Upper lobe of left lung (tissue), 4 donors: ENCODE measurements at regions not wholly inside any gene's neighbourhood (a gene's known extent, or its start where the extent isn't known, plus 50 kb on each side); places are given as distances from the start of the nearest gene placed in this dataset.

Source experiments
- EP300 ChIP-seq, 4 donors: sonication (generic); formaldehyde crosslinking; IDR thresholded peaks; one replicate each; pipeline ENCODE4 v1.5.1; 2017; ENCODE audit warnings: antibody characterized with exemption in 4 of 4, control low read depth in 2 of 4
- POLR2A ChIP-seq, 4 donors: fragments of 450-650 bp; IDR thresholded peaks; one replicate each; pipeline ENCODE4 v1.5.1; 2016 to 2017; ENCODE audit warnings: antibody characterized with exemption in 4 of 4, mild to moderate bottlenecking in 2 of 4
- POLR2AphosphoS5 ChIP-seq, 2 donors: sonication (generic); formaldehyde crosslinking; IDR thresholded peaks; one replicate each; pipeline ENCODE4 v1.5.1; 2017; ENCODE audit warnings: antibody characterized with exemption in 2 of 2
- TF ChIP-seq, protein P1 (sequence below), 6 experiments: fragments of 450-650 bp in 4 of 6; fragments of 200-600 bp in 2 of 6; sonication (generic) in 2 of 6; IDR thresholded peaks; one replicate each; pipeline ENCODE4 v1.5.1; 2016 to 2019; ENCODE audit warnings: antibody characterized with exemption in 6 of 6

GRCh38 chr17:79324194-79324593 lies 249.6 kb downstream of the ENGASE start:
- no peak for TF ChIP-seq POLR2AphosphoS5 (IDR thresholded peaks at IDR 0.05)
- TF ChIP-seq, protein P1, sequence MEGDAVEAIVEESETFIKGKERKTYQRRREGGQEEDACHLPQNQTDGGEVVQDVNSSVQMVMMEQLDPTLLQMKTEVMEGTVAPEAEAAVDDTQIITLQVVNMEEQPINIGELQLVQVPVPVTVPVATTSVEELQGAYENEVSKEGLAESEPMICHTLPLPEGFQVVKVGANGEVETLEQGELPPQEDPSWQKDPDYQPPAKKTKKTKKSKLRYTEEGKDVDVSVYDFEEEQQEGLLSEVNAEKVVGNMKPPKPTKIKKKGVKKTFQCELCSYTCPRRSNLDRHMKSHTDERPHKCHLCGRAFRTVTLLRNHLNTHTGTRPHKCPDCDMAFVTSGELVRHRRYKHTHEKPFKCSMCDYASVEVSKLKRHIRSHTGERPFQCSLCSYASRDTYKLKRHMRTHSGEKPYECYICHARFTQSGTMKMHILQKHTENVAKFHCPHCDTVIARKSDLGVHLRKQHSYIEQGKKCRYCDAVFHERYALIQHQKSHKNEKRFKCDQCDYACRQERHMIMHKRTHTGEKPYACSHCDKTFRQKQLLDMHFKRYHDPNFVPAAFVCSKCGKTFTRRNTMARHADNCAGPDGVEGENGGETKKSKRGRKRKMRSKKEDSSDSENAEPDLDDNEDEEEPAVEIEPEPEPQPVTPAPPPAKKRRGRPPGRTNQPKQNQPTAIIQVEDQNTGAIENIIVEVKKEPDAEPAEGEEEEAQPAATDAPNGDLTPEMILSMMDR (IDR thresholded peaks at IDR 0.05): no peak
- TF ChIP-seq POLR2A (IDR thresholded peaks at IDR 0.05): no peak
- TF ChIP-seq EP300 (IDR thresholded peaks at IDR 0.05): no peak
